ENCODE measurements at regions not wholly inside any gene's neighbourhood (a gene's known extent, or its start where the extent isn't known, plus 50 kb on each side); places are given as distances from the start of the nearest gene placed in this dataset.

DNA sequence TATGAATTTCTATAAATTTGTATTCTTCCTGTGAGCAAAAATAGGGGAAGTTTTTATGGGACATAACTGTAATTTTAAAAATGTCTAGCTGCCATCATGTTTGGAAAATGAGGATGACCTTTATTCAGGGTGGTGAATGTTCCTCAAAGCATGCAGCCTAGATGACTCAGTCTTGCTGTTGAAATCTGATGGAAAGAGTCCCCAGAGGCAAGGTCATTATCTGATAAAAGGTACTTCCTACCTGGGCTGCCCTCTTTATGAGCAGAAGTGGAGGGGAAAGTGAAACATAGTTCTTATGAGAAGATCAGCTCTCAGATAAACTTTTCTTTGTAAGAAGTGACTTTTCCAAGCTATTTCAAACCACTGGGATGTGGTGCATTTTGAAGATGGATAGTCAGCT lies 1144.7 kb upstream of the PIK3C3 start:
- TF ChIP-seq, protein P1, sequence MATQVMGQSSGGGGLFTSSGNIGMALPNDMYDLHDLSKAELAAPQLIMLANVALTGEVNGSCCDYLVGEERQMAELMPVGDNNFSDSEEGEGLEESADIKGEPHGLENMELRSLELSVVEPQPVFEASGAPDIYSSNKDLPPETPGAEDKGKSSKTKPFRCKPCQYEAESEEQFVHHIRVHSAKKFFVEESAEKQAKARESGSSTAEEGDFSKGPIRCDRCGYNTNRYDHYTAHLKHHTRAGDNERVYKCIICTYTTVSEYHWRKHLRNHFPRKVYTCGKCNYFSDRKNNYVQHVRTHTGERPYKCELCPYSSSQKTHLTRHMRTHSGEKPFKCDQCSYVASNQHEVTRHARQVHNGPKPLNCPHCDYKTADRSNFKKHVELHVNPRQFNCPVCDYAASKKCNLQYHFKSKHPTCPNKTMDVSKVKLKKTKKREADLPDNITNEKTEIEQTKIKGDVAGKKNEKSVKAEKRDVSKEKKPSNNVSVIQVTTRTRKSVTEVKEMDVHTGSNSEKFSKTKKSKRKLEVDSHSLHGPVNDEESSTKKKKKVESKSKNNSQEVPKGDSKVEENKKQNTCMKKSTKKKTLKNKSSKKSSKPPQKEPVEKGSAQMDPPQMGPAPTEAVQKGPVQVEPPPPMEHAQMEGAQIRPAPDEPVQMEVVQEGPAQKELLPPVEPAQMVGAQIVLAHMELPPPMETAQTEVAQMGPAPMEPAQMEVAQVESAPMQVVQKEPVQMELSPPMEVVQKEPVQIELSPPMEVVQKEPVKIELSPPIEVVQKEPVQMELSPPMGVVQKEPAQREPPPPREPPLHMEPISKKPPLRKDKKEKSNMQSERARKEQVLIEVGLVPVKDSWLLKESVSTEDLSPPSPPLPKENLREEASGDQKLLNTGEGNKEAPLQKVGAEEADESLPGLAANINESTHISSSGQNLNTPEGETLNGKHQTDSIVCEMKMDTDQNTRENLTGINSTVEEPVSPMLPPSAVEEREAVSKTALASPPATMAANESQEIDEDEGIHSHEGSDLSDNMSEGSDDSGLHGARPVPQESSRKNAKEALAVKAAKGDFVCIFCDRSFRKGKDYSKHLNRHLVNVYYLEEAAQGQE (IDR thresholded peaks at IDR 0.05; ENCODE audit: insufficient read depth in 1 of 2, low read depth in 2 of 2, low read length in 2 of 2), result no peak
- TF ChIP-seq TAF1 (IDR thresholded peaks at IDR 0.05; ENCODE audit: borderline replicate concordance, insufficient read depth, low read length) (no peak), POLR2AphosphoS5 (IDR thresholded peaks at IDR 0.05; ENCODE audit: low read depth, low read length) (no peak), SIN3A (IDR thresholded peaks at IDR 0.05; ENCODE audit: borderline replicate concordance, insufficient read depth, low read length) (no peak), FOXP2 (optimal IDR thresholded peaks at IDR 0.05; ENCODE audit: borderline replicate concordance, extremely low read depth, extremely low read length, insufficient read depth) (no peak)

All from PFSK-1 (cell line).